HG02571 (cell line): ENCODE measurements at regions not wholly inside any gene's neighbourhood (a gene's known extent, or its start where the extent isn't known, plus 50 kb on each side); places are given as distances from the start of the nearest gene placed in this dataset.

Experiments
- ATAC-seq: cut with Tn5 transposase; IDR thresholded peaks from one replicate; pipeline ENCODE4 v1.9.1; 2021; ENCODE audit warnings: mild to moderate bottlenecking, moderate library complexity; ENCODE audit not compliant: unreplicated experiment

DNA sequence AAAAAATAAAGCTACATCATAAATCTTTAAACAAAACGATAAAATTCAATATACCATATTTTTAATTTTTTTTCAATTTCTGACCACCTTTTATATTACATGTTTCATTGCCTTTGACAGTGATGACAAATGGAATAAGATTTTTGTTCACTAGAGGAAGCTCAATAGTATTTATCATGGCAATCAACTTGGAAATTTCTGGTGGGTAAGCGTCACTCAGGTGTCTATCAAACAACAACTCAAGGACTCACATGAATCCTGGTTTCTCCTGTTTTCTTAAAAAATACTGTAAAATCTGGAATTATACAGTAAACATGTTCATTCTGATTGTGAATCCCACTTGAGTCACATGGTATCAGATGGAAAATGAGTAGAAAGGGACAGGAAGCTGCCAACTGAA lies 782.2 kb downstream of the OTOL1 start:
- ATAC-seq = no peak

DNA sequence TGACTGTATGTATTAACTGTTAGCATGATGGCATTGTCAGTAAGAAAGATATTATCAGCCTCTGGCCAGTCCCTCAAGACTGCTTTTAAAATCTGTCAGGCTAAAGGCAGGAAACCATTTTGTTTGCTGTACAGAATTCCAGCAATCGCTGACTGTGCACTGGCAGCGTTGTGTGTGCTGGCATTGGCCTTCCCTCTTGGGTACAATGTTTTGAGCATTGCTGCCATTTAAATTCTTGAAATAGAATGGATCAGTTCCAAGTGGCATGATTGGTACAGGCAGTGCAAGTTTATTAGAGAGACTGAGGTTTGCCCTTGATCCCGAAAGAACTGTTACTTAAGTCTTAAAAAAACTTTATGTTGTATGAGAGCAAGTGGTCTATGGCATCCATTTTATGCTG lies 788.7 kb downstream of the OTOL1 start:
- ATAC-seq = no peak

DNA sequence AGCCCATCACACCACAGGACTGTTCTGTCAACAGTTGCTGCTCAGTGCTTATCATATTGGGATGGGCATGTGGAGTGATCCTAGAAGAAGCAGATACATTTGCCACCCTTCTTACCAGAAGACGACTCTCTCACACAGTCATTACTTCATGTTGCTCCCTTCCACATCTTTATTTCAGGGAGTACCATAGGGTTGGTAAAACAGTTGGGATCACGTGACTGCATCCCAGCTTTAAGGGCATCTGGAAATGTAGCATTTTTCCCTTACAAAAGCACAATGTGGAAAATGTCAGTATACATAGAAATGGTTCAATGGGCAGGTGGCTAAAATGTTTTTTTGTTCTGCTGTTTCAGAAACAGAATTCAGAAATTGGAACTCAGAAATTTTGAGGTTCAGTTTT lies 791.0 kb downstream of the OTOL1 start:
- no peak for ATAC-seq

DNA sequence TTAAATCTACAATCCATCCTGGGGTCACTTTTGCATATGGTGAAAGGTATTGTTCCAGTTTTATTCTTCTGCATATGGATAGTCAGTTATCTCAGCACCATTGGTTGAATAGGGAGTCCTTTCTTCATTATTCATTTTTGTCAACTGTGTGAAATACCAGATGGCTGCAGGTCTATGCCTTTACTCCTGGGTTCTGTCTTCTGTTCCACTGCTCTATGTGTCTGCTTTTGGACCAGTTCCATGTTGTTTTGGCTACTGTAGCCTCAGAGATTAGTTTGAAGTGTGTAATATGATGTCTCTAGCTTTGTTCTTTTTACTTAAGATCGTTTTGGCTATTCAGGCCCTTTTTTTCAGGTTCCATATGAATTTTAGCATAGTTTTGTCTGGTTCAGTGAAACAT lies 795.8 kb downstream of the OTOL1 start:
- ATAC-seq = no peak

DNA sequence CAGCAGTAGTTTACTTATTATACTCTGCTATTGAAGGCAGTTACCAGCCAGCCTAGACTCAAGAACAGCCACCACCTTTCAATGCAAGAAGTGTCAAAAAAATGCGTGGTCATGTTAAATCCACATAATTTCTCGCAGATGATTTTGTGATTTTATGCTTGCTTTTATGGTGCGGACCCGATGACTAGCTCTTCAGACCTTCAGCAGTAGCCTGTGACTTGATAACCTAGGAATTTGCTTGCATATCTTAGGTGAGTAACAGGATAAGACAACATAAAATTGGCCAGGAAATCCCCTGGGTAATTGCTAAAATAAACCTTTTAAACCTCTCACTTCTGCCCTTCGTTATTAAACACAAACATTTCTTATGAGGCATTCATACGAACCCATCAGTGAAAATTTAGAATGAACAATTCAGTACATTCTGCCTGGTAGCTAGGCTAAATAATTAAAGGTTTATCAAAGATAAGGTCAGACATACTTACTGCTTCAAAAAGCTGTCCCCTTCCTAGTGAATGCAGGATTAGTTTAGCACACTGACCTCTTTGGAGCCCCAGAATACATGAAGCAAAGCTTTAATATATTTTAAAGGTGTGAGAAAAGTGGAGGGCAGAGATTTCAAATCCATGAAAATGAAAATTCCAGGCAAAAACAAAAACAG lies 798.8 kb downstream of the OTOL1 start:
- ATAC-seq = no peak

DNA sequence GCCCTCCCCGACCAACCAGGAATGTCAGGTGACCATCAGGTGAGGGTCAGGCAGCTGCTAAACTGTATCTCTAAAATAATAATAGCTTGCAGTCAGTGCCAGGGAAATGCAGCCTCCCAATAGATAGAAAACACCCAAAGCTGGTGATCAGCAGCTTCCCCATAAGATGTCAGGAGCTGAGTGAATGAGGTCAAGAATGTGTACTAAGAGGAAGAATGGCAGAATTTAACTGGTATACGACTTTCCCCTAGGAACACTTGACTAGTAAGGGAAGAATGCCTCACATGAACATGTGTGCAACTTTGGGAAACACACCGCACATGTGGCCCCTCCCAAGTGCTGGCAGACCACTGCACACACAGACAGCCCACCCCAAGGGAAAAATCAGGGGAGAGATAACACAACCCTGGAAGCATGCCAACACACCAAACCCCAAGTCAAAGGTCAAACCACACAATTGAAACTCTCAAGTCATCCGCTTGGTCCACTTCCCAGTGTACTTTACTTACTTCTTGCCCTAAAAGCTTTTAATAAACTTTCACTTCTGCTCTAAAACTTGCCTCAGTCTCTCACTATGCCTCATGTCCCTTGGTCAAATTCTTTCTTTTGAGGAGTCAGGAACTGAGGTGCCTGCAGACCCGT lies 806.5 kb downstream of the OTOL1 start:
- no peak for ATAC-seq

DNA sequence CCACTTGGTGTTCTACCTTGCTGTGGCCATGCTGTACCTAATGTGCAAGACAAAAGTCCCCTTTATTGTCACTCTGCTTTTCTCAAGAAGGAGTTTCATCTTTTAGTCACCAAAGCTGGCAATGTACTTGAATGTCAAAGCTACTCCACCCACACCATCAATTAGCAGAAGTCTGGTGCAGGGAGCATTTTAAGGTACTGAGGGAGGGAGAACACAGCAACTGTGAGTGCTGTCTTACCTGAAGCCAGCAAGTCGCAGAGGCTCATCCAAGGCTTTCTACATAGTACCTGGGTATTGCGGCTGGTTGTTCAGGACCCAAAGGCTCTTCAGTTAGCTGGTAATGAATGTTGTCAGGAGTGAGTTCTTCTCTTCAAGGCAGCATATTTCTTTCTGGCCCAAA lies 820.4 kb downstream of the OTOL1 start:
- no peak for ATAC-seq

DNA sequence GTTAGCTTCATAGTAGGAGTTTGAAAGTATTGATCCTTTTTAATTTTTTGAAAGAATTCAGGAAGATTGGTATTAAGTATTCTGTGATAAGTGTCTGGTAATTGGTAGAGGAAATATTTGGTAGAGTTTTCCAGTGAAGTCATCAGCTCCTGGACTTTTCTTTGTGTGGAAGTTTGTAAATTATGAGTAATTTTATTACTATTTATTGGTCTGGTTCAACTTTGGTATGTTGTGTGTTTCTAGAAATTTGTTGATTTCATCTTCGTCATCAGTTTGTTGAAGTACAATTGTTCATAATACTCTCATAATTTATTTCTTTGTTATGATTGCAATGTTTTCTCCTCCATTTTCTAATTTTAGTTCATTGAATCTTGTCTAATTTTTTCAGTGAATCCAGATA lies 832.0 kb downstream of the OTOL1 start:
- no peak for ATAC-seq

DNA sequence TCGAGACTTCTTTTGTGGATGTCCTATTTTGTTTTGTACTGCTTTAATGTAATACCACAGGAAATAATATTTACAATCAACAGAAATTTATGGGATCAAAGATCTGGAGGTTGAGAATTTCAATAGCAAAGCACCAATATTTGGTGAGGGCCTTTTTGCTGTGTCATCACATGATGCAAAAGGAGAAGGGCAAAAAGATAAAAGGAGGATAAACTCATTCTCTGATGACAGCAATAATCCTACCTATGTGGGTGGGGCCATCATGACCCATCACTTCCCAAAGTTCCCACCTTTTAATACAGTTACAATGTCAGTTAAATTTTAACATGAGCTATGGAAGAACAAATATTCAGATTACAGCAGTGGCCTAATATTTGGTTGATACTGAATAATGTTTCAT lies 832.9 kb downstream of the OTOL1 start:
- ATAC-seq = no peak

DNA sequence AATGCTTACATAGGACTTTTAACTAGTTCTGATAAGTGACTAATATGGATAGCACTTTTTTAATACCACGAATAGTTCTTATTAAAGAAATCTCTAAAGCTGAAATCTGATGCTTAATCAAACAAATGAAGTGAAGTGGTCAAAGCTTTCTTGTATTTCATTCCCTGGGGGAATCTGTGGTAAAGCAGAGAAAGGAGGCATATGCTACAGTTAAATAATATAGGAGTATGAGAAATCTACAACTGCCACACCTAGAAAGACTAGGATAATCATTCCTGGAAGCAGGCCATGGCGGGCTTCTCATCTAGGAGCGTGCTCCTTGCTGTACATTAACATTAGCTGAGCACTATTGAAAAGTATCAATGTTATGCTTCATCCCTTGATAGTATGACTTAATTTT lies 835.7 kb downstream of the OTOL1 start:
- ATAC-seq = no peak

DNA sequence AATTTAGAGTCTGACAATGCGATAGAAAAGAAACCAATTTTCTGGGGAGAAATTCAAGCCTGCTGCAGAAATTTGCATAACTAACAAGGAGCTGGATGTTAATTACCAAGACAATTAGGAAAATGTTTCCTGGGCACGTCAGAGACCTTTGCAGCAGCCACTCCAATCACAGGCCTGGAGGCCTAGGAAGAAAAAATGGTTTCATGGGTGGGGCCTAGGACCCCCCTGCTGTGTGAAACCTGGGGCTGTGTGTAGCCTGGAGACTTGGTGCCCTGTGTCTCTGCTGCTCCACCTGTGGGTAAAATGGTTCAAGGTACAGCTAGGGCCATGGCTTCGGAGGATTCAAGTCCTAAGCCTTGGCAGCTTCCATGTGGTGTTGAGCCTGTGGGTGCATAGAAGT lies 837.9 kb downstream of the OTOL1 start:
- ATAC-seq = no peak

DNA sequence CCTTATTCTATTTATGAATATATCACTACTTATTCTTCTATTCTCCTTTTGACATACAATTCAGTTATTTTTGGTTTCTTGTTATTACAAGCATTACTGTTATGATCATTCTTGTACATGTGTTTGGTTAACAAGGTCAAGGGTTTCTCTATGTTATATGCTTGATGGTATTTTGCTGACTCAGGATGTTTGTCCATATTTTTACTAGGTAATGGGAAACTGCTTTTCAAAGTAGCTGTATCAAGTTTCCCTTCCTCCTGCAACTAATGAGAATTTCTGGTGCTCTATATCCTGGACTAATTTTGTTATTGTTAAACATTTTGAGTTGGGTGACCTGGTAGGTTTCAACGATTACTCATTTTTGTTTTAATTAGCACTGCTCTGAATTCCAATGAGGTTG lies 841.0 kb downstream of the OTOL1 start:
- no peak for ATAC-seq

DNA sequence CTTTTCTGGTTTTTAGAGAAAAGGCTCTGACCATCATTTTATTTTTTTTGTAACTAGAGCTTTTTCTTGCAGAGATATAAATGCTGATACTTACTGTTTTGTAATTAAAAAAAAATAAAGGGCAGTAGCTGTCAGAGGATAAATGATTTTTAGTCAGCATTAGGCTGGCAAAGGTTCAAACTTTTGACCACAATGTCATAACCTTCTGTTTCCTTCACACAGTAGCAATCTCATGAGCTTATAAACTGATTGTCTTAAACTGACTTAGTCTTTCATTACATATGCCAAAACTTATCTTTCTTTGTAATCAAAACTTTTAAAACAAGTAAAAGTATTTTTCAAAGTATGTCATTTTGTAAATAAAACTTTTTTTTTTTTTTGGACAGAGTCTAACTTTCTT lies 841.9 kb downstream of the OTOL1 start:
- no peak for ATAC-seq

DNA sequence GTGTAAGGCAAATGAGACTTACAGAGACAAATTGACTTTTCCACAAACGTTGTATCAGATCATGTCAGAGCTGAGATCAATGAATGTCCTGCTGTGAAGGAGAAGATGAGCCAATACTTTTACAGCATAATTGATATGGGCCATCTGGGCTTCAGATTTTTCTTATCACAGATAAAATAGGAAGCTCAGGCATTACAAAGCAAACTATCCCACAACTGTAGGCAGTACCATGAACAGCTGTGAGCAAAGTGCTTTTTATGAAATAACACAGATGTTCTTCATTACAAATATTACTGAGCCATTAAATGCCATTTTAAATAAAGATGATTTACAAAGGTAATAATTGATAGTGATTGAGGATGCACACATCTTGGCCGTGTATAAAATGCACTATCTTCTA lies 852.3 kb downstream of the OTOL1 start:
- ATAC-seq = no peak

DNA sequence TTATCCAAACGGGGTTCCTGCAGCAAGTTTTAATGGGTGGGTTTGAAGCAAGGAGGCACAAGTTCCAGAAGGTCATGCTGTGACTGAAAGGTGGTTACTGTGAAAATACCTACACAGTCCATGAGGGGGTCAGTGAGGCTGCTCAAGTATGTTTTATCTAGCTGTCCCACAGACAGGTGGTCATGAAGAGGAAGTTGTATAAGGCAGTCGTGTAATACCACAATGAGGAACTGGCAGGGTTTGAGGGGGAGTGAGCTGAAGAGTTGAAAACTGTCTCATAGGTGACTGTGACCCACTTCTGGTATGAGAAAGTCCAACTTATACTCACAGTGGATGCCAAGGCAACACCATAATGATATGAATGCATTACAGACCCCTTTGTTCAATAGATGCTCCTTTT lies 856.8 kb downstream of the OTOL1 start:
- no peak for ATAC-seq

DNA sequence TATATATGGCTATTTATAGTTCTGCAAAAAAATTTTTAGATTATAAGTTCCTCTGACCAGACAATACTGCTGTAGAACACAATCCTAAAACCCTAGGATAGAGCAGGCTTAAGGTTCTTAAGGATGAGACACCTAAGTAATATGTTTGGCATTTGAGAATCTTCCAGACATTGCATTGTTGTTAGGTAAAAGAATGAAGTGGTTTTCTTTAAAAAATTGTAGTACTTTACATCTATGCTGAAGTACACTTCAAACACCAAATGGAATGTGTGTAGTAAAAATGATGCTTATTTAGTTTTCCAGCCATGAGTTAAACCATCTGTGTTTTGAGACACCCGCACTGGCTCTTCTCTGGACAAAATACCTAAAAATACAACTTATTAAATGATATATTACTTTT lies 857.7 kb downstream of the OTOL1 start:
- no peak for ATAC-seq

DNA sequence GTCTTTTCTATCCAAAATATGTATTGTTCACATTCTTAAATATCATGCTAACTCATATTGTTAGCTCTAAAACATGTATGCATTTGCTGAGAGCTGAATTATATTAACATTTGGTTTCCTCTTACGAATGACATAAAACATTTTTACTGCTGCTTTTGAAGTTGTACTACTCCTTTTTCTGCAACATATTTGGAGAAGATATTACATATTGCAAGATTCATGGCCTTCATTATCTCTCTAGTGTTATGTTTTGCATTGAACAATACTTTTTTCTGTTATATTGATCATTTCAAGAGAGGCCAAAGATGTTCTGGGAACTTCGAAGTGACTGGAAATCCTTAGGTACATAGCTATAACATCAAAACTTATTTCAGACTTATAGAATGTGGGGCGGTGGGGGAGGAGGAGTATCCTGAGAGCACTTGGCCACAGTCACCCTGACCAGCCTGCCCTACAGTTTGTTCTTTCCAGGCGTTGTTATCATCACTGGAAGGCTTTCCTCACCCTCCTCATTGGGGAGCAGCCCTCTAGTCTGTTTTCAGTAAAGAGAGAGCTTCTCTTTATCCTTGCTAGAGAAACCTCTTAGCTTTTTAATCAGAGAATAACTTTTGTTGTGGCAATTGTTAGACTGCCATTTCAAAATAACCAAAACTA lies 868.6 kb downstream of the OTOL1 start:
- ATAC-seq = no peak

DNA sequence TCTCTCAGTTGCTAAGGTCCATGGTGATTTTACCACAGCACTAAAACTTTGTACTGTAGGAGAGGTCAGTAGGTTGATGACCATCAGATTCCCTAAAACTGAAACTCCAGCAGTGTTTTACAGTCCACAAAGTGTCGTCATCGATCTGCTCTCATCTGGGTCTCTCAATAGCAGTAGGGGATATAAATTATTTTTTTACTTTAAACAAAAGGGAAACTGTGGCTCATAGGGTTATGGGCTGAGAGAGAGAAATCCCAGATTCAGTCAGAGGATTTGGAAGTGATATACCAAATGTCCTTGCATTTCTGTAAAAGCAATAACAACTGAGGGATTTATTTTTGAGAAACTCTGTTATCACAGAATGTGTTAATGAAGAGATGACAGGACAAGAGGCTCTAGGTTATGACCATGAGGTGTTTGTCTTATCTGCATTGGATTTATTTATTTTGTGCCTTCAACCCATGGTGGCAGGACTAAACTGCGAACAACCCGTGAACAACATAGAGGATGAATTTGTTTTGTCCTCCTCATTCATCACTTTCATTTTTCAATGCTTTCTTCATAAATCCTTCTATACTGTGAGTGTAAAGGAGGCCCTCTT lies 869.7 kb downstream of the OTOL1 start:
- ATAC-seq = no peak

DNA sequence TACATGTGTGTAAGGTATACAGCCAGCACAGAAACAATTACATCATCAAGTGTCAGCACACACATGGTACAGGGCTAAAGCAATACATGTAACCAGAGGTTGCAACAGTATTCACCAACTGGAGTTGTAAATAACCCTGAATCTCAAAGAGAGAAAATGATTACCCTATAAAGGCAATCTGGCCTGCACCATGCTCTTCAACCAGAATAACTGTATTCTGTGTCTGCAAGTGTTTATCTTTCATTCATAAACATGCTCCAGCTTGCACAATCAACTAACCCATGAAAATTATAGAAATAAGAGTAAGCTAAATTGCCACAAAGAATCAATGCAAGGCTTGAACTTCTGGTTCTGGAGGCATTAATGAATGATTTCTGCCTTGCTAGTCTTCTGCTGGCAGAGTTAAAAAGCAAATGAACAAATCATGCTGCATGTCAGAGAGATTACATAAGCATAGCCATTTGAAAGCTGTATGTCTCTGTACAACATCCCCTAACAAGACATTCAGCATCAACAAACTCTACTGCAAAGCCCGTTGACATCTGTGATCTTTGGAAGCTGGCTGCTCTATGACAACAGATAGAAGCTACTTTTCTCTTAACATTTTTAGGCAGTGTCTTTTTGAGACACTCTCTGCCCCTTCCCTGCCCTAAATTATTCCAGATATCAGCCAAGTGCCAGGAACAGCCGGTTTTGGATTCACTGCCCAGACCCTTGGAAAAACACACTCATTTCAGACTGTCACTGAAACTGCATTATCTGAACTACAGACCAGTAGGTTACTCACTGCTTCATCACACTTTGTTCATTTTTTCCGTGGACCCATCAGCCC lies 871.0 kb downstream of the OTOL1 start:
- ATAC-seq = no peak

DNA sequence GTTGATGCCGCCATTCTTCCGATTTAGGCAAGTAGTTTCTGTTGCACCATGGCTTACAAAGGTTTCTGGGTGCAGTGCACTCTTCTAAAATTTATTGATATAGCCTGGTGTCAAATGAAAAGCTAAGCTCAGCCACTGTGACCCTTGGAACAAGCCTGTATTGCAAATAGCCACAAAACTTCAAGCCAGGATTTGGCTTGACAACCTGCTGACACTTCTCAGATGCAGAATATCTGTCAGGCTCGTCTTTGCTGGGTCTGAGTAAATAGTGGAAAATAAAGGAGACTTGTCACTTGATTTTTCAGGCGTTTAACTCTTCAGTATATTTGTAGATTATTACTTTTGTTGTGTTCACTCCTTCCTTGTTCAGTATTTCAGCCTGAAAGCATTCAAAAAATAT lies 871.8 kb downstream of the OTOL1 start:
- ATAC-seq = no peak

DNA sequence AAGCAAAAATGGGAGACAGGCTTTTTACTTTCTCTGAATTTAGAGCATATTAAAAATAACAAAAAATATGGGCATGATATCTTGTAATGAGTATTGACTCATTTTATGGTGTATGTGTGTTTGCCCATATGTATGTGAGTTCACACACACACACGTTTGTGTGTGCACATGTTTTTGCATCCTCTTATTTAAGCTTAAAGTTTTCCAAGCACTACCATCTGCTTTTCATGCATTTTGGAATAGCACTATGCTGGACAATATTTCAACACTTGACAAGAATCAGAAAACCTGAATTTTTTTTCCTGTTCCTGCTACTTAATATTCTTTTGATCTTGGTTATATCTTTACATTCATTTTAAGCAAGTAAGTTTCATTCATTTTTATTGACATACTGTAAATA lies 872.7 kb downstream of the OTOL1 start:
- ATAC-seq = no peak
